ENCODE measurements at regions not wholly inside any gene's neighbourhood (a gene's known extent, or its start where the extent isn't known, plus 50 kb on each side); places are given as distances from the start of the nearest gene placed in this dataset.

DNA sequence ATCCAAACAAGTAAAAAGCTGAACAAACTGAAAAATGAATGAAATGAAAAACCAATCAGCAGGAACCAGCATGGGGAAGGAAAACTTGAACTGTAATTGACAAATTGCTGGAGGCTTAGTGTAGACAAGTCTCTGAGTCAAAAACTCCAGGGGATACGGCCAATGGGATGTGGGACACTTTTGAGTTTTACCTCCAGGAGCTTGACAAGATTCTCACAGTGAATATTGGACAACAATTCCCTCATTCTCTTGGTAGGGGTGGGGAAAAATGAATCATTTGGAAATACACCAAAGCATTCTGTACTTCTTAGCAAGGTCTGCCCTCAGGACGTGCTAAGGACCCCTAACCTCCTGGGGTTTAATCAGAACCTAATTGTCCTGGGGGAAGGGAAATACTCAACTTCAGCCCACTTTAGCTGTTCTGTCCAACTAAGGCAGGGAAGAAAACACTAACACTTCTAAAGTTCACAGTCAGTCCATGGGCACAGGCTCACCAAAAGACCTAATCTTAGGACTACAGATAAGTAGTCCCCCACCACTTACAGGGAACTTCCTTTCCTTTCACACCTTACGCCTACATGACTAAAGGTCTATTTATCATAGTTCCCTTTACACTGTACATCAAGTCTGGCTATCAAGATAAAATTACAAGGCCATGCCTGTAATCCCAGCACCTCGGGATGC is 60.7 kb upstream of the CDC42BPA start:
- DNase-seq (ENCODE audit: low read depth in 2 of 2), result peak in 1 of 2 donors; percentile 31
- H3K4me3 ChIP-seq (replicated peaks in 1 of 2; ENCODE audit: low read depth in 2 of 2, low read length in 2 of 2), result no peak overlapping the region
- TF ChIP-seq, protein P1, sequence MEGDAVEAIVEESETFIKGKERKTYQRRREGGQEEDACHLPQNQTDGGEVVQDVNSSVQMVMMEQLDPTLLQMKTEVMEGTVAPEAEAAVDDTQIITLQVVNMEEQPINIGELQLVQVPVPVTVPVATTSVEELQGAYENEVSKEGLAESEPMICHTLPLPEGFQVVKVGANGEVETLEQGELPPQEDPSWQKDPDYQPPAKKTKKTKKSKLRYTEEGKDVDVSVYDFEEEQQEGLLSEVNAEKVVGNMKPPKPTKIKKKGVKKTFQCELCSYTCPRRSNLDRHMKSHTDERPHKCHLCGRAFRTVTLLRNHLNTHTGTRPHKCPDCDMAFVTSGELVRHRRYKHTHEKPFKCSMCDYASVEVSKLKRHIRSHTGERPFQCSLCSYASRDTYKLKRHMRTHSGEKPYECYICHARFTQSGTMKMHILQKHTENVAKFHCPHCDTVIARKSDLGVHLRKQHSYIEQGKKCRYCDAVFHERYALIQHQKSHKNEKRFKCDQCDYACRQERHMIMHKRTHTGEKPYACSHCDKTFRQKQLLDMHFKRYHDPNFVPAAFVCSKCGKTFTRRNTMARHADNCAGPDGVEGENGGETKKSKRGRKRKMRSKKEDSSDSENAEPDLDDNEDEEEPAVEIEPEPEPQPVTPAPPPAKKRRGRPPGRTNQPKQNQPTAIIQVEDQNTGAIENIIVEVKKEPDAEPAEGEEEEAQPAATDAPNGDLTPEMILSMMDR (IDR thresholded peaks at IDR 0.05; ENCODE audit: low read depth, low read length), result no peak

DNA sequence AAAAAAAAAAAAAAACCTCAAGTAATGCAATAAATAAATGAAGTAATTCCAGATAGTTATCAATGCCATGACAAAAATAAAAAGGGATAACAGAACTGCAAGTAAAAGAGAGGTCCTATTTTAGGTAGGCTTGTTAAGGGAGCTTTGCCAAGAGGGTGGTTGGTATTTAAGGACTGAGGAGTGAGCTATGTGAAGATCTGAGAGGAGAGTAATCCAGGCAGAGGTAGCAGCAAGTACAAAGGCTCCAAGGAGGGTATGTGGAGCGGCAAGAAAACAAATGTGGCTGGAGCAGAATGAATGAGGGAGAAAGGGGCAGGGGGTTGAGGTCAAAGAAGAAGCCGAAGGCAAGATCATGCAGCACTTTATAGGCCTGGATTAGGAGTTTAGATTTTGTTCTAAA is 59.9 kb upstream of the CDC42BPA start:
- TF ChIP-seq, protein P1 (IDR thresholded peaks at IDR 0.05; ENCODE audit: low read depth, low read length), result no peak
- H3K4me3 ChIP-seq (replicated peaks in 1 of 2; ENCODE audit: low read depth in 2 of 2, low read length in 2 of 2), result no peak overlapping the region
- no peak for DNase-seq (ENCODE audit: low read depth in 2 of 2)

DNA sequence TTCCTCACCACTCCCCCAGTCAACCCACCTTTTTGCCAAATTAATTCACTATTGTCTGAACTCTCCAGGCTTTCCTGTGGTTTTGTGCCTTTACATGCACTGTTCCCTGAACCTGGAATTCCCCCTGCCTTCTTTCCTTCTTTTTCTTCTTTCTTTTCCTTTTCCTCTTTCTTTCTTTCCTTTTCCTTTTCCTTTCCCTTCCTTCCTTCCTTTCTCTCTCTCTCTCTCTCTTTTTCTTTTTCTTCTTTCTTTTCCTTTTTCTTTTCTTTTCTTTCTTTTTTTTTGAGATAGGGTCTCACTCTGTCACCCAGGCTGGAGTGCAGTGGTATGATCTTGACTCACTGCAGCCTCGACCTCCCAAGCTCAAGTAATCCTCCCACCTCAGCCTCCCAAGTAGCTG is 56.6 kb upstream of the CDC42BPA start:
- DNase-seq (ENCODE audit: low read depth in 2 of 2), result no peak
- TF ChIP-seq, protein P1 (IDR thresholded peaks at IDR 0.05; ENCODE audit: low read depth, low read length), result no peak
- H3K4me3 ChIP-seq (replicated peaks in 1 of 2; ENCODE audit: low read depth in 2 of 2, low read length in 2 of 2), result no peak overlapping the region

DNA sequence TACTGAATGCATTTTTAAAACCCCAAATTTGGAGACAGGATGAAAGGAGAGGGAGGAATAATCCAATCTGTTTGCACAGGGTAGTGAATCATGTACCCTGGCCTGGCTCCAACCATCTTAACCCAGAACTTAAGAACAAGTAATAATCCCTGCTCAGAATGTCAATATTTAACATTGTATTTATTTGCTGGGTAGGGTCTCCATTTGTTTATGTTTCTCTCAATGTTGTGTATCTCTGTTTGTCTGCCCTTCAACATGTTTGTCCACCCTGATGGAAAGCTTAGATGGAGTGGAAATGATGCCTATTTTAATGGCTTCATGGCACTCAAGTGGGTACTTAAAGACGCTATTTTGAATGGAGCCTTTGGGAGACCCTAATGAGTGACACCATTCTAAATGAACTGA is 54.4 kb upstream of the CDC42BPA start:
- DNase-seq (ENCODE audit: low read depth in 2 of 2), result peak; percentile 66 to 80
- no peak overlapping the region for H3K4me3 ChIP-seq (replicated peaks in 1 of 2; ENCODE audit: low read depth in 2 of 2, low read length in 2 of 2)
- TF ChIP-seq, protein P1 (IDR thresholded peaks at IDR 0.05; ENCODE audit: low read depth, low read length), result no peak

DNA sequence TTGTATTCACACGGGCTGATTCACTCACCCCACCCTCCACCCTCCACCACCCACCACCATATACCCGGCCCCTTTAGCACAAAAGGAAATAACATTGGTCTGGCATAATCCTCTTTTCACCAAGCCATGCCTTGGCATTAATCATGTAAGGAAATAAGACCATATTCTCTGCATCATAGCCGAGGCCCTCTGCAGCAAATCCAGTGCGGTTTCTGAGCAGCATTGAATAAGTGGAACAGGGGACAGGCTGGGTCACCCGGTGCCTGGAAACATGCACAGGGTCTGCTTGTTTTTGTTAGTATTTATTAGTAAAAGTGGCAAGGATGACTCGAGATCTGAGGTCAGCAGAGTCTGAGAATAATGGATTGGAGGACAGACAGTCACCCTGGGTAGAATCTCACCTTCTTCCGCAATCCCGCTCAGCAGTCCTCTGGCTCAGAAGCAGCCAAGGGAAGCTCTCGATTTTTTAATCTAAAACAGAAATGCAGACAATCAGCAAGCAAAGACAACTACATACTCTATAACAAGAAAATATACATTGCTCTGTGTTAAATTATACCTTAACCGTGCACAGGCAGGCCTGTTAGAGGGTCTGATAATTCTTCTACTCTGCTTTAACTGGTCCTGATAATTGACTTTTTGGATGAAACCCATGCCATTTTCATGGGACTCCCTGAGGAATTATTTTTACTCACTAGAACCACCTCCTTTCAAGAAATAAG is 52.4 kb upstream of the CDC42BPA start:
- no peak overlapping the region for H3K4me3 ChIP-seq (replicated peaks in 1 of 2; ENCODE audit: low read depth in 2 of 2, low read length in 2 of 2)
- DNase-seq (ENCODE audit: low read depth in 2 of 2), result peak; percentile 14 to 20
- TF ChIP-seq, protein P1 (IDR thresholded peaks at IDR 0.05; ENCODE audit: low read depth, low read length), result no peak

DNA sequence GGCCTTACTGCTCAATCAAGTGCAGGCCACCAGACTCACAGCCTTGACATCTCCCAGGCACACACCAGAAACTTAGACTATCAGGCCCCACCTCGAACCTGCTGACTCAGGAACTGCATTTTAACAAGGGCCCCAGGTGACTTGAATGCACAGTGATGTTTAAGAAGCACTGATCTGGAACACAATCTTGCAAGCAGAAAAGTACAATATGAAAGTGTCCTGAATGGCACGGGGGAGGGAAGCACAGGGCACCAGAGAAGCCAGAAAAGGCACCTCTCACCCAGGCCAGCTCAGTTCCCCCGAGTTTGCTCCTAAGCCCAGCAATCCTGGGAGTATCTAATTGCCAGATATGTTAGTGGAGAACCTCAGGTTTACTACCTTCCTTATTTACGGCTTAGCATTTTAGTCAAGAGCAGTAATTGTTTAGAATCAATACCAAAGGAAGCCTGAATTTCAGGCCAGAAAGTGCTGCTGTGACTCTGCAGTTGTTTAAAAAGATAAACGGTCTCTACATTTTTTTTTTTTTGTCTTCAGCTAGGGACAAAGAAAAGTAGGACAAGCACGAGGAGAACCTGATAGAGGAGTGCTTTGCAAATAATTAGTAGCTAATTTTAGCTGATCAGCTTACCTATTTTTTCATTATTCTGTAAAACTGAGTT is 50.9 kb upstream of the CDC42BPA start:
- TF ChIP-seq, protein P1 (IDR thresholded peaks at IDR 0.05; ENCODE audit: low read depth, low read length), result no peak
- no peak for DNase-seq (ENCODE audit: low read depth in 2 of 2)
- H3K4me3 ChIP-seq (replicated peaks in 1 of 2; ENCODE audit: low read depth in 2 of 2, low read length in 2 of 2), result no peak overlapping the region

All from cardiac fibroblast (primary cell).